EL (cell line): ENCODE measurements at regions not wholly inside any gene's neighbourhood (a gene's known extent, or its start where the extent isn't known, plus 50 kb on each side); places are given as distances from the start of the nearest gene placed in this dataset.
"Not testable (repeated sequence)": the region's sequence is repeated elsewhere in the genome, so short reads cannot be mapped to it uniquely, and the experiment has no call there.

Experiments
- DNase-seq: peaks from one replicate; pipeline ENCODE4 v3.0.0-alpha.2; 2016

DNA sequence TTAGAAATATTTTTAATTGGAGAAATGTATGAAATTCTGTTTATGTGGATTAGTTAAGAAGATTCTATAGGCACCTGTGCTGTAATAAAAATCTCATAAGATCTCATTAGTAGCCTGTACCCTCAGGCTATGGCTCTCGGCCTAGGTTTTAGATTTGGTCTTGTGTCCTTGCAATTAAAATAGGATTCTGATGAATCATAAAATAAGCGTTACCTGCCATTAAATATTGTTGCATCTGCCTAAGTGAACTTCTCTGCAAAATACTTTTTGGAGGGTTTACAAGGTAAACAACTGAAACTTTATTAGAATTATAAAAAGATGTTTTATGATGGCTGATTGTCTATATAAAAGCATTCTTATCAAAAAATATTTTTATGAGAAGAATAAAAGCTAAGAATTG lies 804.1 kb upstream of the ANO3 start:
- no peak for DNase-seq

DNA sequence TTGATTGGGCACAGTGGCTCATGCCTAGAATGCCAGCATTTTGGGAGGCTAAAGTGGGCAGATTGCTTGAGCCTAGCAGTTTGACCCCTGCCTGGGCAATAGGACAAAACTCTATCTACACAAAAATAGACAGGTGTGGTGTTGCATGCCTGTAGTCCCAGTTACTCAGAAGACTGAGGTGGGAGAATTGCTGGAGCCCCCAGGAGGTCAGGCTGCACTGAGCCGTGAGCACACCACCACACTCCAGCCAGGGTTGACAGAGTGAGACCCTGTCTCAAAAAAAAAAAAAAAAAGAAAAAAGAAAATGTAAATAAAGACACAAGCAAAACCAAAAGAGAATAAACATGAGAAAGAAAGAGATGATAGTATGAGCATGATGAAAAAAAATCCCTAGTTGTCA lies 802.4 kb upstream of the ANO3 start:
- DNase-seq = no peak

DNA sequence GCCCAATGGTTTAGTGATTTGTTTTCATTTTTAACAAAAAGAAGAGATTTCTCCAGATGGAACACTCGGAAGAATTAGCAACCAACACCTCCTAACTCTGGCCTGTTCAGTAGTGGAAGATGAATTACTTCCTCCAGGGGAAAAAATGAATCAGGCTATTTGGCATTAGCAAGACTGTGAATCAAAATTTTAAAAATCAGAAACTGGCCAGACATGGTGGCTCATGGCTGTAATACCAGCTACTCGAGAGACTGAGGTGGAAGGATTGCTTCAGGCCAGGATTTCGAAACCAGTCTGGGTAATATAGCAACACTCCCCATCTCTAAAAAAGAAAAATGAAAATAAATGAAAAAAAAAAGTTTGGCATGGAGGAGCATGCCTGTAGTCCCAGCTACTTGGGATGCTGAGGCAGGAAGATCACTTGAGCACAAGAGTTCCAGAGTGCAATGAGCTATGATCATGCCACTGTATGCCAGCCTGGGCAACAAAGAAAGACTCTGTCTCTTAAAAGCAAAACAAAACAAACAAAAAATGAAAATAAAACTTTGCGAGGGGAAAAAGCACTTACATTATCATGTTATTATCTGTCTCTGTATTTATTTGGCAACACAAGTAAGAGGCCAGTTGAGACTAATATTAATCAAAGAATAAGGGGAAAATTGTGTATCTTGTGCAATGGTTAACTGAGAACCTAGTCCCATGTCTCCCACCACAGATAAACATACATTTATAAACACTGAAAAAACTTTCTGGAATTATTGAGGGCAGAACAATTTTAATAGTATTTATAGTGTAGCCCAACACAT lies 796.3 kb upstream of the ANO3 start:
- no peak for DNase-seq

DNA sequence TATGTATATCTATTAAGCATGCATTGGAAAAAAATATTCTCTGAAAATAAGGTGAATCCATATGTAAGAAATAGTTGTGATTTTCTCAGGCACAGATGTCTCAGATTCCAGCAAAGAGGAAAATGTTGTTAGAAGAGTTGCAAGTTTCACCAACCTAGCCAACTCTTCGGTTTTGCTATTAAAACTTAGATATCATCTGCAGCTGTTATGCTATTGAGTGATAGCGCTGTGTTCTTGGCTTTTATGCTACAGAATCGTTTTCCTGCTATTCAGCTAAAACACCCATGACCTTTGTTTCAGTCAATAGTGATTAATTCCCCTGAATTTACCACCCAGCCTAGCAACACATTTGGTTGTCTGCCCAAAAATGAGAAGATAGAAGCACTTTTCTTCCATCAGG lies 795.6 kb upstream of the ANO3 start:
- no peak for DNase-seq

DNA sequence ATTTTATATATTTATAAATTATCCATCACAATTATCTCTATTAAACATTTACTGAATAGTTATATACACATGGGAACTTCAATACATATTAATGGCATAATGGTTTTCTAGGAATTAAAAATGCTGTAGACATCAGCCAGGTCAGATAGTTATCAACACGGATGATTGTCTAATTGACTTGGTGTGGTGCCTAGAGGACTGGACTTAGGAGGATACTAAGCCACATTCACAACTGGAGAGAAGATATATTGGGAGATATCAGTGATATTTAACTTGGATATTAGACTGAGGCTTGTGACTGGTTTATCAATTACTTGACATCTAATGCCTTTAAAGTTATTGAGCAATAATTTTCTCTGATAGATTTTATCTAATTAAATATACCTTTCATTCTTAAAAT lies 794.5 kb upstream of the ANO3 start:
- DNase-seq = no peak

DNA sequence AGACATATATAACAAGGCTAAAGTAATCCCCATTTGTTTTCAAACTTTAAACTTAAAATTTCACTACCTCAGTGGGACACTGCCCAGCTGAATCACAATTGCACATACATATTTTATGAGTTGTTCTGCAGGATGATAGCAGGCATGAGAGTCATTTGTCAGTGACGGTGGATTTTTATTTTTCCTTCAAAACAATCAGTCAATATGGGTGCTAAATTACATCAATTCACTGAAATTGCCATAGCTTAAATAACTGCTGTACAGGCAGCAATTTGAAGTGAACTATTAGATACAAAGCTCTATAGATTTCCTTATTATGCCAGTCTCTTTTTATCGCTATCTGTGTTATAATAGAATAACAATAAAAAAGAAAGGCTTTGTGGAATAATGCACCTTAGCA lies 784.6 kb upstream of the ANO3 start:
- DNase-seq = no peak

DNA sequence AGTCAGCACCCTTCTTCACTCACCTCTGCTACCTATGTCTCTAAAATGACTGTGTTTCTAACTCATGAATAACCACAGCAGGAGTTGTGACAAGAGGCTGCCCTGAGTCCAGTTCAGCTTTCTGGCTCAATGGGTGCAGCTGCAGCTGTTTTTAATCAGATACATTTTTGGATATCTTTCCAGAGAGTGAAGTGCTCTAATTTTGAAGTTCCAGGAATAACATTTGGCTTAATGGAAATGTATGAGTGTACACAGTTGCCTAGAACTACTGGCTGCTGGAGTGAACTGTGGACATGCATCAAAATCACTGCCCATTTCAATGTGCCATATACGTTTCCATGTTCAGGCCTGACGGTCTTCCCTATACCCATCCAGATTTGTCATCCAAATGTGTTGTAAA lies 769.5 kb upstream of the ANO3 start:
- DNase-seq = no peak

DNA sequence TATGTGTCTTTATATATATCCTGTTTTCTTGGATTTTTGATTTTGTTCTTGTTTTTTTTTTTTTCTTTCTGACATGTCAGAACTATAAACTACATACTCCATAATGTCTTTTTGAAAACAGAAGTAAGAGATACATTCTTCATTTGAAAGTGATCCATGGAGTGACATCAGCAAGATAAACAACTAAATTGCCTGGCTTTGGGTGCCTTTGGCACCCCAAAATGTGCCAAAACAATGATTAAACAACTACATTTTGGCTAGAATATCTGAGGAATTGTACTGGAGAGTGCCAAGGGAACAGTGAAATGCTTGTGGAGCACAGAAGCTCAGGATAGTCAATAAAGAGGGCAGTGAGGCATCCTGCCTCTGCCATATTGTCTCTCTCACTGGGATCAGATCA lies 766.1 kb upstream of the ANO3 start:
- DNase-seq = no peak

DNA sequence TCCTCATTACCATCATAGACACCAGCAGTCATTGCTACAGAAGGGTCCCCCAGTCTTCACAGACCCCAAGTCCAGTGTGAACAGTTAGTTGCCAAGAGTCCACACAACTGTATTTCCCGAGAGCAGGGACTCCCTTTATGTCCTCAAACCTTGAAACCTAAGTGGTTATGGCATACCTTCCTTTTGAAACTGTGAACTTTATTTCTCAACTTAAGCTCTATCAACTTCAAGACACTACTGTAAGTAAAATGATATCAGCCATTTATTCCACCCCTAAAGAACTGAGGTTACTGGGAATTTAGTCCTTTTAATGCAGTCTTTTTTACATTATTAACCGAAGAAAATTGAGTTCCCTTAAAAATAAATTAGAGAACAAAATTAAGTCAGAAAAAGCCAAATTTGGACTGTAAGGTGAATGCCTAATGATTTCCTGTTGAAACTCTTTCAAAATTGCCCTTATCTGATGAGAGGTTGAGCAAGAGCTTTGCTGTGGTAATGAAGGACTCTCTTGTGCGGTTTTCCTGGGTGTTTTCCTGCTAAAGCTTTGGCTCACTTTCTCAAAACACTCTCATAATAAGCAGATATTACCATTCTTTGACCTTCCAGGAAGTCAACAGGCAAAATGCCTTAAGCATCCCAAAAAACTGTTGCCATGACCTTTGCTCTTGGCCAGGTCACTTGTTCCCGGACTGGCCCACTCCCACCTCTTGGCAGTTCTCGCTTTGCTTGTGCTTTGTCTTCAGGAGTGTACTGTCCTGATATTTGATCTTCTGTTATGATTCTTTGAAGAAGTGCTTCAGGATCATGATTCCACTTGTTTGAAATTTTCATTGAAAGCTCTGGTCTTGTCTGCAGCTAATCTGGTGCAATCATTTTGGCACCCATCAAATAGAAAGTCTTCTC lies 765.4 kb upstream of the ANO3 start:
- no peak for DNase-seq

DNA sequence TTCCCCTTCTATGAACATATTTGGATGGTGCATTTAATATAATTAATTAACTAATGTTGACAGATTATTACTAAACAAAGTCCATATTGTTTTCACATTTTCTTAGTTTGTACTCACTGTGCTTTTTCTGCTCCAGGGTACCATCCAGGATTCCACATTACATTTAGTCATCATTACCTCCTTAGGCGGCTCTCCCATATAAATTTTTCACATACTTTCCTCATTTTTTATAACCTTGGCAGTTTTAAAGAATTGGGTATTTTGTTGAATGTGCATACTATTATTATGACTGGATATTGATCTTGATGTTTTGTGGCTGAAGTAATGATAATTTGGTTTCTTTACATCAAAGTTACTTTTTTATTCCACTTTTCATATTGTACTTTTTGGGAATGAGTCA lies 755.6 kb upstream of the ANO3 start:
- DNase-seq = no peak

DNA sequence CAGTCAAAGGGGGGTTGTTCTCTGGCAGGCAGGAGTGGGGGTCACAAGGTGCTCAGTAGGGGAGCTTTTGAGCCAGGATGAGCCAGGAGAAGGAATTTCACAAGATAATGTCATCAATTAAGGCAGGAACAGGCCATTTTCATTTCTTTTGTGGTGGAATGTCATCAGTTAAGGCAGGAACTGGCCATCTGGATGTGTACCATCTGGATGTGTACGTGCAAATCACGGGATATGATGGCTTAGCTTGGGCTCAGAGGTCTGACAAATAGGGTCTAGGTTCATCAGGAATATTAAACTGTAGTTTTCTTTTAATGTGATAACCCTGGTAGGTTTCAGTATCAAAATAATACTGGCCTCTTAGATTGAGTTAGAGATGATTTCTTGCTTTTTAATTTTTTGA lies 752.4 kb upstream of the ANO3 start:
- not testable (repeated sequence) for DNase-seq

DNA sequence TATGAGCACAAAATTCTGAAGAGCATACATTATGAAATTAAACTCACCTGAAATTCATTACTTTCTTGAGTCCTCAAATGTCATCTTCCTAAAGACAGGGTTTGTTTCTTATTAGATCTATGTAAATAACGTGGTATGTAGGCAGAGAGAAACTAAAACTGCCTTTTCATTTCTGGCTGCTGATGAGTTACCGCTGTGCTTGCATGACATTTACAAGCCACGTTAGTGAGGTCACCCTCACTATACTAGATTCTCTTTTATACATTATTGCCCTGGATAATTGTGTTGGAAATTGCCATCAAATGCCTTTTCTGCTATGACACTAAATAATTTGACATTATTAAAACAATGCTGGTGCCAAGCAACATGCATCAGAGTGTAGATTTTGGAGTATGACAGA lies 748.3 kb upstream of the ANO3 start:
- no peak for DNase-seq

DNA sequence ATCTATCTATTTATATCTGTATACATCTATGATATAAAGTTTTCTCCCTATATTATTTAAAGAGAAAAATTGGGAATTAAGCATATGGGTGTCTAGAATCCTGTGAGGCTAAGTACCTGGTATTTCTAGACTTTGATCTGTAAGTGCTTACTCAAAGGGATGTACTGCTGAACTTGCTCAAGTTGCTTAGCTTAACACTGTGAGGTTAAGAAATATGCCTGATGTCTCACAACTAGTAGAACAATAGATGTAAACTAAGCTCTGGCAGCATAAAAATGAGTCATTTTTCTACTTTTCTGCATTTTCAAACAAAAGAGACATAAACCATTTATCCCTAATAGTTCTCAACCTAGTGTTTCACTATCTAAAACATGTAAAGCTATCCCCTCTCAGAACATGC lies 744.4 kb upstream of the ANO3 start:
- no peak for DNase-seq

DNA sequence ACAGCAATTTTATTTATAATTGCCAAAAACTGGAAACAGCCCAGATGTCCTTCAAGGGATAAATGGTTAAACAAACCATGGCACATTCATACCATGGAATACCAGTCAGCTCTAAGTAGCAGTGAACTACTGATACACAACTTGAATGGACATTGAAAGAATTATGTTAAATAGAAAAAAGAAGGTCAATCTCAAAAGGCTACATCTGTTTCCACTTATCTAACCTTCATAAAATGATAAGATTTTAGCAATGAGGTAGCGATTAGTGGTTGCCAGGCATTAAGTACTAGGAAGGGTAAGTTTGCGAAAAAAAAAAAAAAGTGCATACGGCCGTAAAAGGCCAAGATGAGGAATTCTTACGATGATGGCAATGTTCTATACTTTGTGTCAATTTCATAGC lies 738.7 kb upstream of the ANO3 start:
- no peak for DNase-seq

DNA sequence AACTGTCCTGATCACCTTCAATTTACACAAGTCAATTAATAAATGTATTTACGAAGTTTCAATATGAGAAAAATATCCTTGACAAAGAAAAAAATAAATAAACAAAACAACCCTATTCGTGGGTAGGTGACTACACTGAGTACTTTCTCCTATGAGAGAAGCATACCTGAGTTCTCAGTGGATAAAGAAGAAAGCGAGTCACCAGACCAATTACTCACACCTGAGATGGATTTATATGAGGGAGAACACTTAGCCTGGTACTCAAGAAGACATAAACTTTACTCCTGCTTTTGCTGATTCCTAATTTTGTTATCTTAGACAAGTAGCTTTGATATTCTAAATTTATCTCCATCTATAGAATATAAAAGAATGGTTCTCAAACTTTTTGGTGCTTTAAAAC lies 735.2 kb upstream of the ANO3 start:
- DNase-seq = no peak

DNA sequence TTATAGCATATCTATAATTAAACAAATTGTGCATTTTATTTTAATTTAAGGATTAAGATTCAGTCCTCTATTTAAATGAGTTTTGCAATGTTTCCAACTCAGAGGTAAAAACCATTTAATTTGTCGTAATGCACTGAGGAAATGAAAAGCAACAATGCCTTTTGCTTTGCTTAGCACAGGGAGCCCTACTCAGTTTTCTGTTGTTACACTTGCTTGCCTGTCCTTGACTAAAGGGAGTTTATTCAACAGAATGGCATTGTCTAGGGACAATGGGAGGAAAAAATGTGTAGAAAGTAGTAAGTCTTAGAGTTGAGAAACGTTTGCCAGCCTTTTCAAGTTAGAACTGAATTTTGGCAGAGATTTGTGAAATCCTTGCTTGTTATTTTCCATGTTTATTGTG lies 734.2 kb upstream of the ANO3 start:
- DNase-seq = no peak

DNA sequence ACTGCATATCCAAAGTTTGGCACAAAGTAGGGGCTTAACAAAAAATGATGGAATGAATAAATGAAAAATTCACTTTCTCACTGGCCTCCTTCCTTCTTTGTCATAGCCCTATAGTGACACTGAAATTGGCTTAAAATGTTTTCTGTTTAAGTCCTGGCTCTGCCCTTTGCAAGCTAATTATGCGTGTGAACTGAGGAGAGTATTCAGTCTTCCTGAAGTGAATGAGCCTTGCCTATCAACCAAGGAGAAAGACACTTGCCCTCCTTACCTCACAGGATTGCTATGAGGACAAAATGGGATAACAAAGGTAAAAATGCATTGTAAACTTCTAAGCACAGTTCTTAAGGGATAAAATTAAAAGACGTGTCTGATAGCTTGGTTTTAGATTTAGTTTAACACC lies 729.8 kb upstream of the ANO3 start:
- DNase-seq = no peak

DNA sequence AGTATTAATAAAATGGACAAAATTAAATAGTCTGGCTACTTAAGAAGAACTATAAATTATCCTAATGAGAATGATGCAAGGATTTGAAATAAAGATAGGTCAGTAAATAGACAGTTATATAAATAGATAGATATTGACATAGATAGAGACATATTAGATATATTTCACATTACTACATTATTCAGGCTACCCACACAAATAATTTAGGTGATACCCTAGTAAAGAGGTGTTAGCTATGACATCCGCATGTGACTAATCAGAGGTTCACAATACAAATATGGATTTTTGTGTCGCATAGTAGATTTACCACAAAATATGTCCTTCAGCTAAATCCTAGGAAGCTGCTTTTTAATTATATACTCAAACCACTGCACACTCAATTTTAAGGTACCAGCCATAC lies 729.0 kb upstream of the ANO3 start:
- DNase-seq = no peak

DNA sequence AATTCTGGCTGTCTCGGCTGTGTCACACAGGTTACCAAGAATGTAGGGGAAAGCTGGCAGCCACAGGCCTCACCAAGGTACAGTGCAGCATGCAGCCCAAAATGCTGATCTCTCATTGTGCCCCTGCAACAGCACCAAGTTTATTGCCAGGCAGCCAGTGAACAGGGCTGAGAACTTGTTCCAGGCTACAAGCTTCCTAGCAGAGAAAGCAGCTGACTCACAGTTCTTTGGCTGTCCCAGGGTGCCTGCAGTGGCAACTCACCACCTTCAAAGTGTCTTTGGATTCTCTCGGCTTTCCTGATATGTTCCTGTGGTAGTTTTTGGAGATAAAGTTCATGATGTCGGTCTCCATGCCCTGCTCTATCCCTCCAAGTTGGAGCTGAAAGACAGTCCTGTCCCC lies 719.1 kb upstream of the ANO3 start:
- DNase-seq = no peak

DNA sequence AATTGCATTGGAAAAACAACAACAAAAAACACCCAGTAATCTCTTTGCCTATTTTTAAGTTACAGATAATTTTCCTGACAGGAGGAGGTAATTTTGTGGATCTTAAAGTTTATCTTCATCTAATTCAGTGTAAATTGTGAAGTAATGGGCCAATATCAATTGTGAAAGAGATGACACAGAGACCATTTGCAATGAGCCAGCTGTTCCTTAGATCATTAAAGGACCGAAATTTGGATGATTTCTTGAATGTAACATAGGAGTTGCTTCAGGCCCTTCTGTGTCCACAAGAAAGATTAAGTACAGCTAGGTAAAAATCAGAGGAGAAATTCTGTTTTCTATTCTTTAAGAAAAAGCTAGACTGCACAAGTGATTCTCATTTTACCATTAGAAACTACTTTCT lies 718.5 kb upstream of the ANO3 start:
- DNase-seq = no peak

DNA sequence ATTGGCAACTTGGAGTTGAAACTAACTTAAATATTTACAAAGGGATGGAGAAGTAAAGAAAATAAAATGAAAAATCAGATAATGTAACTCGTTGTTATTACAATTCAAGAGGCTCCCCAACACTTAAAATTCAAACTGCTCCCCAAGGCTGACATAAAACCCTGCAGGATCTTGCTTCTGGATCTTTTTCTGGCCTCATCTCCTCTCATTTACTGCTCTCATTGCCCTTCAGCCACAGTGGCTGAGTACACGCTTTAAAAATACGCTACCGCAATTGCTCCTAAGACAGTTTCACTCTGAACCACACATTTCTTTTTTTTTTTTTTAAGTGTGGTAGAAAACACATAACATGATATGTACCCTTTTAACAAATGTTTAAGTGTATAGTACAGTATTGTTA lies 718.1 kb upstream of the ANO3 start:
- DNase-seq = no peak

DNA sequence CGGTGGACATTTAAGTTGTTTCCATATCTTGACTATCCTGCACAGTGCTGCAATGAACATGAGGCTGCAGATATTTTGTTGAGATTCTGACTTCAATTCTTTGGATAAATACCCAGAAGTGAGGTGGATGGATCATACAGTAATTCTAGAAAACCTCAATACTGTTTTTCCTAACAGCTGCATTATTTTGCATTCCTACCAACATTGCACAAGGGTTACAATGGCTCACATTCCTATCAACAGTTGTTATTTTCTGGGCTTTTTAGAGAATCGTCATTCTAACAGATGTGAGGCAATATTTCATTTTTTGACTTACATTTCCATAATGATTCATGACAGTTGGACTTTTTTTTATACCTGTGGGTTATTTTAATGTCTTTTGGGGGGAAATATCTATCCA lies 716.9 kb upstream of the ANO3 start:
- DNase-seq = no peak

DNA sequence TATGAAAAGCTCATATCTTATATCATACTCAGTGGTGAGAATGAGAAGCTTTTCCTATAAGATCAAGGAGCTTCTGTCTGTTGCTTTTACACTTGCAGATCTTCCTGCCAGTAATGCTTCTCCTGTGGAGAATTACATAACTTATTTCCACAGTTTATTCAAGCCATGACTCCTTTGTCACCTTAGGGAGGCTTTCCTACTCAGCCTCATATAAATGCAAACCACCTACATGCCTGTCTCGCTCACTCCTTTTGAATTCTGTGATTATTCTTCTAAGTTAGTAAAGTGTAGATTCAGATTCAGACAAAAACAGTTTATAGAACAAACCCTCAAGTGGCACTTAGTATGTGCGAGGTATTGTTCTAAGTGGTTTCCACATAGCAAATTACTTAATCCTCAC lies 716.1 kb upstream of the ANO3 start:
- DNase-seq = no peak

DNA sequence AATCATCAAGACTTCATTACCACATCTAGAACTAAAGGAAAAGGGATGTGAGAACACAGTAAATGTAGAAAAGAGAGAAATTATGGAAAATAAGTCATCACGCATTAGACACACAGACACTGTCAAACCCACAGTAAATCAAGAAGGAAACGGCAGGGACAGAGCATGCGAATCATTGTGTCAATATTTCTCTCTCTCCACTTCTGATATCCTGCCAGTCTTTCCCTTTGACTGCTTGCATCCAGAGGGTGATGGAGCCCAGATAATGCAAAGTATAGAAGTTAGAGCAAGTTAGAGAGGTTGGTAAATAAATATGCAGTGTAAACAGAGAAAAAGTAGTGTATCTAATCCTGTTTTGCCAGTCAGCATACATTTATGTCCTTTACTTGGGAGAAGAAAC lies 706.8 kb upstream of the ANO3 start:
- no peak for DNase-seq

DNA sequence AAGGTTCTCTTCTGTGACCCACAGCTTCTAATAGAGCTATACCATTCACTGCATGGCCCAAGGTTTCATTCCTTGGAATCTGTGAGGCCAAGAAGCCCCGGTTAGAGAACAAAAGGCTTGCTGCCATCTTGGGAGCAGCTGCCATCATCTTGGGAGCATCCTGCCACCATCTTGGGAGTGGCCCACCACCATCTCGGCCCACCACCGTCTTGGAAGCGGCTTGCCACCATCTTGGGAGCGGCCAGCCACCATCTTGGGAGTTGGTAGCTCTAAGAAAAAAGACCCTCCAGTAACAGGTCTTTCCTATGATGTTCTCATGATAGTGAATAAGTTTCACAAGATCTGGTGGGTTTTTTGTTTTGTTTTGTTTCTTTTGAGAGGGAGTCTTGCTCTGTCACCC lies 703.9 kb upstream of the ANO3 start:
- DNase-seq = no peak
